Activated CD4-positive, alpha-beta T cell treated with anti-CD3 and anti-CD28 coated beads, Interleukin-2, amount 10 ng/mL, durations not matched to agents 24 days and 14 days (primary cell): ENCODE measurements at regions not wholly inside any gene's neighbourhood (a gene's known extent, or its start where the extent isn't known, plus 50 kb on each side); places are given as distances from the start of the nearest gene placed in this dataset.

Experiments
- DNase-seq: peaks from one replicate; pipeline ENCODE4 v3.0.0; 2022
- H3K27ac Mint-ChIP-seq: one replicate; pipeline ENCODE4 v1.8.0; 2022; ENCODE audit warnings: mild to moderate bottlenecking, mixed read lengths
- H3K27me3 Mint-ChIP-seq: one replicate; pipeline ENCODE4 v1.8.0; 2022; ENCODE audit warnings: mixed read lengths
- H3K36me3 Mint-ChIP-seq: one replicate; pipeline ENCODE4 v1.8.0; 2022; ENCODE audit warnings: low read depth, mild to moderate bottlenecking, mixed read lengths
- H3K4me1 Mint-ChIP-seq: one replicate; pipeline ENCODE4 v1.8.0; 2021; ENCODE audit warnings: mixed read lengths
- H3K4me3 Mint-ChIP-seq: one replicate; pipeline ENCODE4 v1.8.0; 2022; ENCODE audit warnings: mild to moderate bottlenecking, moderate library complexity, mixed read lengths
- H3K9me3 Mint-ChIP-seq: one replicate; pipeline ENCODE4 v1.8.0; 2021; ENCODE audit warnings: mixed read lengths
- intact Hi-C: fragments of 100-400 bp; cut with micrococcal nuclease; formaldehyde crosslinking; loops from one replicate; pipeline ENCODE4 v1.15.1; 2023

- H3K4me1 Mint-ChIP-seq: no peaks in the 10 kb centered on the region
- no peak overlapping the region for H3K27ac Mint-ChIP-seq
- H3K27me3 Mint-ChIP-seq: peaks cover 8% of the 10 kb centered on the region
- no peak overlapping the region for H3K4me3 Mint-ChIP-seq
- H3K36me3 Mint-ChIP-seq: no peaks in the 10 kb centered on the region
- no peaks in the 10 kb centered on the region for H3K9me3 Mint-ChIP-seq
- intact Hi-C loops: loop anchor here (5.0 kb wide), 2 partner anchors 415 to 1500 kb away; no protein-coding TSS in a partner anchor
- no peak for DNase-seq
These were observed 193.9 kb upstream of the SNX7 start for GRCh38 chr1:98467586-98467985.

GRCh38 chr1:98467122-98467521, 194.4 kb upstream of the SNX7 start:
- Mint-ChIP-seq H3K4me1 (no peaks in the 10 kb centered on the region), H3K36me3 (no peaks in the 10 kb centered on the region), H3K27ac (no peak overlapping the region), H3K27me3 (peaks cover 8% of the 10 kb centered on the region), H3K9me3 (no peaks in the 10 kb centered on the region), H3K4me3 (no peak overlapping the region)
- DNase-seq: no peak
- intact Hi-C loops: loop anchor here (5.0 kb wide), 2 partner anchors 415 to 1500 kb away; no protein-coding TSS in a partner anchor

- no peaks in the 10 kb centered on the region for H3K9me3 Mint-ChIP-seq
- peaks cover 6% of the 10 kb centered on the region for H3K27me3 Mint-ChIP-seq
- intact Hi-C loops: no loop called here
- DNase-seq: no peak
- H3K4me1 Mint-ChIP-seq: no peaks in the 10 kb centered on the region
- H3K4me3 Mint-ChIP-seq: no peak overlapping the region
- H3K27ac Mint-ChIP-seq: no peak overlapping the region
- no peaks in the 10 kb centered on the region for H3K36me3 Mint-ChIP-seq
These were observed 199.6 kb upstream of the SNX7 start for GRCh38 chr1:98461873-98462385.

- Mint-ChIP-seq H3K27me3 (peaks cover 5% of the 10 kb centered on the region), H3K4me1 (no peaks in the 10 kb centered on the region), H3K4me3 (no peak overlapping the region), H3K36me3 (no peaks in the 10 kb centered on the region), H3K27ac (no peak overlapping the region), H3K9me3 (no peaks in the 10 kb centered on the region)
- no peak for DNase-seq
- intact Hi-C loops: no loop called here
These were observed 201.4 kb upstream of the SNX7 start for GRCh38 chr1:98460136-98460535.

- intact Hi-C loops: no loop called here
These were observed 202.0 kb upstream of the SNX7 start for GRCh38 chr1:98459486-98459870.

GRCh38 chr1:98458511-98459485, 202.7 kb upstream of the SNX7 start:
- H3K27ac Mint-ChIP-seq: no peak overlapping the region
- no peak for DNase-seq

More at GRCh38 chr1:98459486-98459870, 202.0 kb upstream of the SNX7 start:
- Mint-ChIP-seq H3K4me1 (no peaks in the 10 kb centered on the region), H3K27ac (no peak overlapping the region), H3K27me3 (peaks cover 5% of the 10 kb centered on the region), H3K4me3 (no peak overlapping the region), H3K9me3 (no peaks in the 10 kb centered on the region), H3K36me3 (no peaks in the 10 kb centered on the region)
- no peak for DNase-seq

GRCh38 chr1:98457248-98457647, 204.3 kb upstream of the SNX7 start:
- H3K27me3 Mint-ChIP-seq: peaks cover 2% of the 10 kb centered on the region
- H3K9me3 Mint-ChIP-seq: no peaks in the 10 kb centered on the region
- no peak for DNase-seq
- no peaks in the 10 kb centered on the region for H3K4me1 Mint-ChIP-seq
- H3K27ac Mint-ChIP-seq: no peak overlapping the region
- no peak overlapping the region for H3K4me3 Mint-ChIP-seq
- H3K36me3 Mint-ChIP-seq: no peaks in the 10 kb centered on the region
- intact Hi-C loops: no loop called here

More at GRCh38 chr1:98458511-98459485, 202.7 kb upstream of the SNX7 start:
- Mint-ChIP-seq H3K4me3 (no peak overlapping the region), H3K27me3 (peaks cover 2% of the 10 kb centered on the region), H3K36me3 (no peaks in the 10 kb centered on the region), H3K9me3 (no peaks in the 10 kb centered on the region), H3K4me1 (no peaks in the 10 kb centered on the region)
- intact Hi-C loops: no loop called here

GRCh38 chr1:98454666-98455065, 206.9 kb upstream of the SNX7 start:
- Mint-ChIP-seq H3K4me1 (no peaks in the 10 kb centered on the region), H3K27ac (no peak overlapping the region), H3K36me3 (no peaks in the 10 kb centered on the region), H3K27me3 (peaks cover 2% of the 10 kb centered on the region), H3K9me3 (no peaks in the 10 kb centered on the region), H3K4me3 (no peak overlapping the region)
- intact Hi-C loops: no loop called here
- no peak for DNase-seq

- H3K27me3 Mint-ChIP-seq: peaks cover 2% of the 10 kb centered on the region
- H3K27ac Mint-ChIP-seq: no peak overlapping the region
- no peaks in the 10 kb centered on the region for H3K36me3 Mint-ChIP-seq
- no peaks in the 10 kb centered on the region for H3K9me3 Mint-ChIP-seq
- no peak overlapping the region for H3K4me3 Mint-ChIP-seq
- no peaks in the 10 kb centered on the region for H3K4me1 Mint-ChIP-seq
- no peak for DNase-seq
- intact Hi-C loops: no loop called here
These were observed 208.5 kb upstream of the SNX7 start for GRCh38 chr1:98453066-98453465.

- H3K4me1 Mint-ChIP-seq: no peaks in the 10 kb centered on the region
- H3K27ac Mint-ChIP-seq: no peak overlapping the region
- DNase-seq: no peak
- H3K4me3 Mint-ChIP-seq: no peak overlapping the region
- intact Hi-C loops: no loop called here
- H3K36me3 Mint-ChIP-seq: no peaks in the 10 kb centered on the region
- peaks cover 2% of the 10 kb centered on the region for H3K27me3 Mint-ChIP-seq
- H3K9me3 Mint-ChIP-seq: no peaks in the 10 kb centered on the region
These were observed 209.4 kb upstream of the SNX7 start for GRCh38 chr1:98452162-98452561.

- intact Hi-C loops: no loop called here
- Mint-ChIP-seq H3K36me3 (no peaks in the 10 kb centered on the region), H3K4me1 (no peaks in the 10 kb centered on the region), H3K4me3 (no peak overlapping the region), H3K27ac (no peak overlapping the region), H3K27me3 (no peaks in the 10 kb centered on the region), H3K9me3 (no peaks in the 10 kb centered on the region)
- no peak for DNase-seq
These were observed 220.2 kb upstream of the SNX7 start for GRCh38 chr1:98441281-98441680.

GRCh38 chr1:98439471-98439870, 222.1 kb upstream of the SNX7 start:
- H3K4me1 Mint-ChIP-seq: no peaks in the 10 kb centered on the region
- no peak overlapping the region for H3K27ac Mint-ChIP-seq
- no peaks in the 10 kb centered on the region for H3K27me3 Mint-ChIP-seq
- H3K4me3 Mint-ChIP-seq: no peak overlapping the region
- H3K9me3 Mint-ChIP-seq: no peaks in the 10 kb centered on the region
- intact Hi-C loops: no loop called here
- H3K36me3 Mint-ChIP-seq: no peaks in the 10 kb centered on the region
- DNase-seq: no peak

- no peak overlapping the region for H3K4me3 Mint-ChIP-seq
- H3K4me1 Mint-ChIP-seq: no peaks in the 10 kb centered on the region
- H3K9me3 Mint-ChIP-seq: no peaks in the 10 kb centered on the region
- DNase-seq: no peak
- intact Hi-C loops: no loop called here
- H3K36me3 Mint-ChIP-seq: no peaks in the 10 kb centered on the region
- H3K27me3 Mint-ChIP-seq: no peaks in the 10 kb centered on the region
- no peak overlapping the region for H3K27ac Mint-ChIP-seq
These were observed 224.0 kb upstream of the SNX7 start for GRCh38 chr1:98437540-98437939.

GRCh38 chr1:98437011-98437410, 224.5 kb upstream of the SNX7 start:
- no peak for DNase-seq
- Mint-ChIP-seq H3K4me3 (no peak overlapping the region), H3K4me1 (no peaks in the 10 kb centered on the region), H3K36me3 (no peaks in the 10 kb centered on the region), H3K27ac (no peak overlapping the region), H3K9me3 (no peaks in the 10 kb centered on the region), H3K27me3 (no peaks in the 10 kb centered on the region)
- intact Hi-C loops: no loop called here
